Small intestine (tissue), 7 donors: ENCODE measurements at regions not wholly inside any gene's neighbourhood (a gene's known extent, or its start where the extent isn't known, plus 50 kb on each side); places are given as distances from the start of the nearest gene placed in this dataset.
A peak's percentile ranks its signal among the peaks of the same experiment; 100 is the strongest.

Experiments used
- DNase-seq, 2 donors: peaks; one replicate each; pipeline versions ENCODE4 v3.0.0 to v3.0.0-alpha.2; 2013
- FAIRE-seq: peaks from 2 replicates; lab custom pipeline; 2012; peaks lifted over from hg19 to GRCh38; lab: Jason Lieb, UNC
- H3K27ac ChIP-seq, 3 donors: one replicate each; pipeline ENCODE4 v1.5.1; 2013; ENCODE audit warnings: low read length in 2 of 3, mild to moderate bottlenecking in 2 of 3, control low read depth in 1 of 3, inconsistent platforms in 1 of 3, low read depth in 1 of 3, moderate library complexity in 1 of 3
- H3K27me3 ChIP-seq, 3 donors: one replicate each; pipeline ENCODE4 v1.6.1; 2013; ENCODE audit warnings: low read length in 3 of 3, inconsistent platforms in 1 of 3; ENCODE audit not compliant: control insufficient read depth in 3 of 3, insufficient read depth in 3 of 3
- H3K36me3 ChIP-seq, 3 donors: one replicate each; pipeline ENCODE4 v1.6.1; 2013; ENCODE audit warnings: low read length in 3 of 3, inconsistent platforms in 1 of 3, low read depth in 1 of 3, mild to moderate bottlenecking in 1 of 3, moderate library complexity in 1 of 3; ENCODE audit not compliant: control insufficient read depth in 3 of 3, insufficient read depth in 2 of 3
- H3K4me1 ChIP-seq, 3 donors: one replicate each; pipeline ENCODE4 v1.6.1; 2013; ENCODE audit warnings: low read length in 2 of 3, inconsistent platforms in 1 of 3, low read depth in 1 of 3, mild to moderate bottlenecking in 1 of 3, moderate library complexity in 1 of 3; ENCODE audit not compliant: control insufficient read depth in 3 of 3, insufficient read depth in 2 of 3
- H3K4me3 ChIP-seq, 3 donors: one replicate each; pipeline ENCODE4 v1.5.1; 2013; ENCODE audit warnings: low read length in 3 of 3, control low read depth in 1 of 3, inconsistent platforms in 1 of 3, low read depth in 1 of 3, mild to moderate bottlenecking in 1 of 3, moderate library complexity in 1 of 3
- H3K9me3 ChIP-seq, 2 donors: one replicate each; pipeline ENCODE4 v1.6.1; 2013; ENCODE audit warnings: low read depth in 1 of 2, low read length in 1 of 2; ENCODE audit not compliant: control insufficient read depth in 2 of 2, insufficient read depth in 1 of 2
- WGBS, 3 donors: extraction: QIAGEN DNeasy Blood & Tissue Kit; methylation state at CpG; one replicate each; pipeline ENCODE4 v1.1.7; 2013; 5-methylcytosine and 5-hydroxymethylcytosine counted together
- donor health status: healthy with polysubstance abuse.
- donor health status: control.
- donor health status: control.
- donor health status: Bipolar disorder and iron deficiency.
- donor health status: healthy.

GRCh38 chr18:56323673-56324072 is 314.7 kb downstream of the TXNL1 start:
- FAIRE-seq (no peak), DNase-seq (no peak)
- Histone ChIP-seq H3K9me3 (no peaks in the 10 kb centered on the region), H3K27me3 (no peaks in the 10 kb centered on the region), H3K4me3 (no peak overlapping the region), H3K4me1 (peaks cover 0 to 2% (median 0%) of the 10 kb centered on the region in 3 donors), H3K36me3 (no peaks in the 10 kb centered on the region), H3K27ac (no peak overlapping the region)
- WGBS, 3 donors: 77 to 80% (median 77%) methylated on average over 4 of the region's 4 CpGs

DNA sequence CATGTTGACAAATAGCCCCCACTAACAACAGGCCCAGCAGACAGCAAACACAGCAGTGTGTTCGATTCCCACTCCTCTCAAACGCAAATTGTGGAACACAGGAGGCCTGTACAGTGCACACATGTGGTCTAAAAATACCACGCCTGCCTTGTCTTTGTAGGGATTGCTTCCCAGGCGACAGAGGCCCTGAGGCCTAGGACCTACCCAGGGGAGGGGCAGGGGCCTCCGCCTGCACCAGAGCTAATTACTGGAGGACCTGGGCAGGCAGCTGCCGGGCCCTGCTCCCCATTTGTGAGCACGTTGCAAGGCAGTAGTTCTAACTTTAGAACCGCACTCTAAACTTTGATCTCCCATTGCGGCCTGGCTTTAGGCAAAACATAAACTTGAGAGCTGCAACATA is 316.0 kb downstream of the TXNL1 start:
- H3K9me3 ChIP-seq: no peaks in the 10 kb centered on the region
- WGBS, 3 donors: 48 to 73% (median 61%) methylated on average over 9 of the region's 9 CpGs
- DNase-seq (peak in 1 of 2 donors; percentile 6), FAIRE-seq (no peak)
- no peak overlapping the region for H3K27ac ChIP-seq
- H3K27me3 ChIP-seq: no peaks in the 10 kb centered on the region
- H3K4me3 ChIP-seq: no peak overlapping the region
- peaks cover 0 to 2% (median 0%) of the 10 kb centered on the region in 3 donors for H3K4me1 ChIP-seq
- no peaks in the 10 kb centered on the region for H3K36me3 ChIP-seq

- H3K4me3 ChIP-seq: no peak overlapping the region
- DNase-seq (no peak), FAIRE-seq (no peak)
- WGBS, 3 donors: 38 to 64% (median 59%) methylated on average over 8 of the region's 8 CpGs
- H3K27me3 ChIP-seq: no peaks in the 10 kb centered on the region
- no peaks in the 10 kb centered on the region for H3K9me3 ChIP-seq
- no peaks in the 10 kb centered on the region for H3K36me3 ChIP-seq
- no peaks in the 10 kb centered on the region for H3K4me1 ChIP-seq
- H3K27ac ChIP-seq: no peak overlapping the region
Observed at GRCh38 chr18:56321470-56321869, 316.9 kb downstream of the TXNL1 start.

- 83 to 96% (median 85%) methylated on average over 3 of the region's 3 CpGs for WGBS, 3 donors
- no peak overlapping the region for H3K4me3 ChIP-seq
- no peaks in the 10 kb centered on the region for H3K36me3 ChIP-seq
- FAIRE-seq: no peak
- no peaks in the 10 kb centered on the region for H3K4me1 ChIP-seq
- no peaks in the 10 kb centered on the region for H3K27me3 ChIP-seq
- no peaks in the 10 kb centered on the region for H3K9me3 ChIP-seq
- no peak for DNase-seq
- H3K27ac ChIP-seq: no peak overlapping the region
Observed at GRCh38 chr18:56319953-56320352, 318.4 kb downstream of the TXNL1 start.

GRCh38 chr18:56316727-56317126 is 321.7 kb downstream of the TXNL1 start:
- H3K36me3 ChIP-seq: no peaks in the 10 kb centered on the region
- FAIRE-seq: no peak
- no peak overlapping the region for H3K27ac ChIP-seq
- H3K9me3 ChIP-seq: no peaks in the 10 kb centered on the region
- no peak overlapping the region for H3K4me3 ChIP-seq
- H3K4me1 ChIP-seq: no peaks in the 10 kb centered on the region
- WGBS, 3 donors: 73 to 85% (median 76%) methylated on average over 2 of the region's 2 CpGs
- no peak for DNase-seq
- H3K27me3 ChIP-seq: no peaks in the 10 kb centered on the region

- 77 to 92% (median 89%) methylated on average over 1 of the region's 1 CpG for WGBS, 3 donors
- Histone ChIP-seq H3K9me3 (no peaks in the 10 kb centered on the region), H3K27me3 (no peaks in the 10 kb centered on the region), H3K4me1 (no peaks in the 10 kb centered on the region), H3K27ac (no peak overlapping the region), H3K4me3 (no peak overlapping the region), H3K36me3 (no peaks in the 10 kb centered on the region)
- peak in 1 of 2 donors; percentile 3 for DNase-seq
- no peak for FAIRE-seq
Observed at GRCh38 chr18:56315363-56315762, 323.0 kb downstream of the TXNL1 start.

DNA sequence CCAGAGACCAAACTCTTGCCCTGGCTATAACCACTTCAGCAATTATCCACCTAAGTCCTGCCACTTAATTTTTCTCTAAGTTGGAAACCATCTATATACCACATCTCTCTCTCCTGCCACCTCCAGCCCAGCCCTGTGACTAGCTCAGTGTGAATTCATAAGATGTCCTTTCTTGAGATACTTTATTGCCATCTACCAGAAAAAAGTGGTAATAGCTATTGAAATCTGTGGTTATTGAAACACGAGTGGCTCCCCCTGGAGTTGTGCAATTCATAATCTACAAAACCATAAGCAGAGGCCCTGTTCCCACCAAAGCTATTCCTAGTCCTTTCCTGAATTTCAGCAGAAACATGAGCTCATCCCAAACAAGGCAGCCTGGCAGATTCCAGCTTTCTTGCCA is 324.0 kb downstream of the TXNL1 start:
- no peak overlapping the region for H3K27ac ChIP-seq
- H3K27me3 ChIP-seq: no peaks in the 10 kb centered on the region
- H3K4me1 ChIP-seq: no peaks in the 10 kb centered on the region
- no peak for FAIRE-seq
- WGBS, 3 donors: 45 to 67% (median 57%) methylated on average over 1 of the region's 1 CpG
- H3K4me3 ChIP-seq: no peak overlapping the region
- no peak for DNase-seq
- H3K9me3 ChIP-seq: no peaks in the 10 kb centered on the region
- H3K36me3 ChIP-seq: no peaks in the 10 kb centered on the region

DNA sequence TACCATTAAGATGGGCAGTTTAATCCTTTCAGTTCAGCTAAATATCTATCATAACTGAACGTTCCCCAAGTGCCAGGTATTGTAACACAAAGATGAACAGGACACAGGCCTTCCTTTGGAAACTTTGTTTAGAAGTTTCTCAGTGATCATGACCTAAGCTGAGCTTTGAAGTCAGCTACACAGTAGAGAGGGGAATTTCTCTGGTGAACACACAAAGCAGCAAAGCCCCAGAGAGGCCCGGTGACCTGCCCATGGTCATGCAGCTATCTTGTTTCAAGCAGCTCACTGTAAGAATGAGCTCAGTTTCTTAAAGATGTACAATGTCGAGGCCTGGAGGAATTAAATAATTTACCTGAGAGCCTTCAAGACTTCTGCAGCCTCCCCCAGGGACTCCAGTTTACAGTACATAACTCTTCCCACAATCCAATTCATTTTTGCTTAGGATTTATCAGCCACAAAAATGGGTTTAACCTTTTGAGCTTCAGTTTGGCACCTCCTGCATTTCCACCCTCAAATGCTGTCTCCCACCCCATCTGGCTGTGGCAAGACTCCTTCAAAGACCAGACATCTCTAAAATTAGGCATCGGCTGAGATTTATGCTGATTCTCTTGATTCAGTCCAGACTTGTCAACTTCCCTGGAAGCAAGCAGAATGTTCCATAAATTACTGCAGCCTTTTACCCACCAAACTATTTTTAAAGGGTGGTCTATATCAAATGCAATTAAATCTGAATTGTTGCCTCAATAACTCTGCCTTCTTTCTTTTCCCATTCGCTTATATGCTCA is 325.6 kb downstream of the TXNL1 start:
- H3K4me1 ChIP-seq: no peaks in the 10 kb centered on the region

GRCh38 chr18:56309104-56309503 is 329.3 kb downstream of the TXNL1 start:
- 59 to 76% (median 69%) methylated on average over 2 of the region's 2 CpGs for WGBS, 3 donors
- no peak overlapping the region for H3K27ac ChIP-seq
- FAIRE-seq (no peak), DNase-seq (no peak)
- no peak overlapping the region for H3K4me3 ChIP-seq
- H3K36me3 ChIP-seq: no peaks in the 10 kb centered on the region
- H3K9me3 ChIP-seq: no peaks in the 10 kb centered on the region
- H3K27me3 ChIP-seq: no peaks in the 10 kb centered on the region
- H3K4me1 ChIP-seq: no peaks in the 10 kb centered on the region

More for the DNA sequence above, 325.6 kb downstream of the TXNL1 start:
- Histone ChIP-seq H3K27ac (no peak overlapping the region), H3K4me3 (no peak overlapping the region), H3K36me3 (no peaks in the 10 kb centered on the region), H3K9me3 (no peaks in the 10 kb centered on the region), H3K27me3 (no peaks in the 10 kb centered on the region)
- no peak for FAIRE-seq
- no peak for DNase-seq
- 75 to 80% (median 79%) methylated on average over 5 of the region's 5 CpGs for WGBS, 3 donors
